ENCODE measurements at regions not wholly inside any gene's neighbourhood (a gene's known extent, or its start where the extent isn't known, plus 50 kb on each side); places are given as distances from the start of the nearest gene placed in this dataset.

DNA sequence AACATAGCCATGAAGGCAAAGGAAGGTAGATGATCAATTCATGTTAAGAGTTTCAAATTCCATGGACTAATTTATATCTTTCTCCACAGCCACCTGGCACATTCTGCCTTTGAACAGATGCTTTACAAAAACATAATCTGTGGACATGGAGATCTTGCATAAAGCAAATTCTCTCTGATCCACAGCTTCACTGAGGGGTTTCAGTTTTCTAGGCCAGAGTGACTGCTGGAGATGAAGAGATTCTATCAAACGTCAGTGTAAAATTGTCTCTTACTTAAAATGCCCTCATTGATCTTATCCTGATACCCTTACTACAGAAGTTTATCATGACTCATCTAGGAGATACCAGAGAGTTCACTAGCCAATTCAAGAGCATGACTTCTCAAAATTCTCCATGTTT lies 291.6 kb downstream of the DAD1 start:
- no peak for TF ChIP-seq CTCF (IDR thresholded peaks at IDR 0.05; ENCODE audit: low read depth, low read length)
- no peak for TF ChIP-seq EZH2phosphoT487 (IDR thresholded peaks at IDR 0.05; ENCODE audit: low read depth)

Measured in OCI-LY3 (cell line).